NCI-H69 (cell line): ENCODE measurements at regions not wholly inside any gene's neighbourhood (a gene's known extent, or its start where the extent isn't known, plus 50 kb on each side); places are given as distances from the start of the nearest gene placed in this dataset.

Source experiments
- DNase-seq: peaks from one replicate; lab custom pipeline; 2025; lab: John Stamatoyannopoulos, UW

DNA sequence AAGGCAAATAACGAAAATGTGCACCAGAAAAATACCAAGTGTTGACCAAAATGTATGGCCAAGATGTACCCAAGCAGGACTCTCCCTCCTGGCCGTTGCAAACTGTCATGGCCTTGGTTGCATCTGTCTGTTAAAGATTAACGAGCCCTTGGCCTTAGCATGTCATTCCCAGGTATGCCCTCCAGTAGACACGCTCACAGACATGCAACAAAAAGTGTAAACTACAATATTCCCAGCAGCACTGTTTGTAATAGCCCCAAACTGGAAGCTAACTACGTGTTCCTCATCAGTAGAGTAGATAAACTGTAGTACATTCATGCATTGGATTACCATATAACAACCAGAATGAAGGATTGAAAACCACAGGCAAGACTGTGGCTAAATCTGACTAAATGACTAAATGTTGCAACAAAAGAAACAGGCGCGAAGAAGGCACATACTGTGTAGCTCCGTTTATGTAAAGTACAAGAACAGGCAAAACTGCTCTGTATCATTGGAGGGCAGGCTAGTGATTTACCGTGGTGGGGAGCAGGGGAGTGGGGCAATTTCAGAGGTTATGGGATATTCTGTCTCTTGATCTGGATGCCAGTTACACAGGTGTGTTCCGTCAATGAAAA lies 232.8 kb upstream of the DIO3 start:
- no peak for DNase-seq

DNA sequence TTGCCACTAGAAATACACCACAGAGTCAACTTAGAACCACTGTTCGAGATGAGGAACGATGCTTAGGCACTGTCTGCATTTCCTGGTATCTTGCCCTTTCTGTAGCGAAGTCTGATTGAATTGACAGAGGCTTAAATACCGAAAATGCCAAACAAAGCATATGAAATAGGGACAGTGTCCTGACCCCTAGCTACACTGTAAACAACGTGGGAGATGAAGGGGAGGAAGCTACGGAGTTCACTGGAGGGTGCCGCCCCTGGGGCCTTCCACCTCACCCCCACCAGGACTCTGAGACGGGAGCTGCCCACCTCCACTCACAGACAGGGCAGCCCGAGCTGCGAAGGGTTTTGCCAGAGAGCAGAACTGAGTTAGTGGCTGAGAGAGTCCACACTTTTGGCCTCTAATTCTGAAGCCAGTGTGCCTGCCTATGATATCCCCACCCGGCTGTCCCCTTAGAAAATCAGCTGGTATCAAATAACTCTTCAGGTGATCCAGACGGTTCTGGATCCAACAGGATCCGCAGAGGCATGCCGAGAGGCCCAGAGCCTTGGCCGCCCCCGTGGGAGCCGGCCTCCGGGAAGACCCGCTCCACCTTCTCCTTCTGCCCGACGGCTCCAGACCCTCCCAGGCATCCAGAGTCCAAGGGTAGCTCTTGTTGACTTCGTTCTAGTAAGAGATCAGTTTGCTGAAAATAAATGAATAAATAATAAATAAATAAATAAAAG lies 230.7 kb upstream of the DIO3 start:
- no peak for DNase-seq

DNA sequence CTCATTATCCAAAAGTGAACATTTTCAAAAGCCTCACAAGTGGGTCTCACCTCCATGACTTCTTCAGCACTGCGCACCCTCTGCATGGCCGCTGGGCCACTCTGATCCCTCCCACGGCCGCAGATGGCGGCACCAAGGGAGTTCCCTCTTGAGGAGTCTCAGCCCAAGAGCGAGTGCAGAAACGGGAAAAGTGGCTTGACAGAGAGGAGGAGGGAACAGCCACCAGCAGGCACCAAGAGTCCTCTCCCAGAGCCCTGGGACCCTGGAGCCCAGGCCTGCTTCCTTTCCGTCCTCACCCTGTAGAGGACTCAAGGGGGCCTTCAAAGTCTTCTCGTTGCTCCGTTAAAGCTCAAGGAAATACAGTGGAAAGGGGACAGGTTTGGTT lies 230.2 kb upstream of the DIO3 start:
- no peak for DNase-seq

DNA sequence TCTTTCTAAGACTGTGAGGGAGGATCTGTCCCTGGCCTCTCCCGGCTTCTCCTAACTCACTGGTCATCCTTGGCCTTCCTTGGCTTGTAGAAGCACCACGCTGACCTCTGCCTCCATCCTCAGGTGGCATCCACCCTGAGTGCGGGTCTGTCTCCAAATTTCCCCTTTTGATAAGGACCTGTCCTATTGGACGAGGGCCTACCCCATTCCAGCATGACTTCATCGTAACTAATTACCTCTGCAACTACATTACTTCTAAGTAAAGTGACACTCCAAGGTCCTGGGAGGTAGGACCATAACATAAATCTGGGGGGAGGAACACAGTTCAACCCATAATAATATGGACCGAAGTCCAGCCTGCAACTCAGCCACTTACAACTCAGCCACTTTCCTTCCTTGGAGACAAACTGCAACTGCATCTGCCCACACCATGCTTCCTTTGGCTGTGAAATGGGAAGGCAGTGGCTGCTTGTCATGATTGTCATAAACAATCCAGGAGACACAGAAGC lies 229.6 kb upstream of the DIO3 start:
- DNase-seq: no peak

DNA sequence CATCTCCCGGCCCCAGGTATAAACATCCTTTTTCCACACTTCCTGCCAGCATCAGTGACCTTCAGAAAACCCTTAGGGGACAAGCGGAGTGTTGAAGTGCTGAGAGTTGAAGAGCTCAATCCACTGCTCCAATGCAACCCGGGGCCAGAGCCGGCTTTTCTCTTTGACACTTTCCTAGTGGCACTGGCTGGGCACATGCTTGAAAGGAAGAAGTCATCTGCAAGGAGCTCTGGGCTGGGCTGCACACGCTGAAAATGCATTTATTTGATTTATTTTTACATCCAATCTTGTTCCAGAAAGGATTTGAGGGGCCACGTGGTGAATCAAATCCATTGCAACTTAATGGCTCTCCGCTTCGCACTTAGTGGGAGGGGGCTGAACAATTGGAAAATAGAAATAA lies 229.0 kb upstream of the DIO3 start:
- DNase-seq: no peak

DNA sequence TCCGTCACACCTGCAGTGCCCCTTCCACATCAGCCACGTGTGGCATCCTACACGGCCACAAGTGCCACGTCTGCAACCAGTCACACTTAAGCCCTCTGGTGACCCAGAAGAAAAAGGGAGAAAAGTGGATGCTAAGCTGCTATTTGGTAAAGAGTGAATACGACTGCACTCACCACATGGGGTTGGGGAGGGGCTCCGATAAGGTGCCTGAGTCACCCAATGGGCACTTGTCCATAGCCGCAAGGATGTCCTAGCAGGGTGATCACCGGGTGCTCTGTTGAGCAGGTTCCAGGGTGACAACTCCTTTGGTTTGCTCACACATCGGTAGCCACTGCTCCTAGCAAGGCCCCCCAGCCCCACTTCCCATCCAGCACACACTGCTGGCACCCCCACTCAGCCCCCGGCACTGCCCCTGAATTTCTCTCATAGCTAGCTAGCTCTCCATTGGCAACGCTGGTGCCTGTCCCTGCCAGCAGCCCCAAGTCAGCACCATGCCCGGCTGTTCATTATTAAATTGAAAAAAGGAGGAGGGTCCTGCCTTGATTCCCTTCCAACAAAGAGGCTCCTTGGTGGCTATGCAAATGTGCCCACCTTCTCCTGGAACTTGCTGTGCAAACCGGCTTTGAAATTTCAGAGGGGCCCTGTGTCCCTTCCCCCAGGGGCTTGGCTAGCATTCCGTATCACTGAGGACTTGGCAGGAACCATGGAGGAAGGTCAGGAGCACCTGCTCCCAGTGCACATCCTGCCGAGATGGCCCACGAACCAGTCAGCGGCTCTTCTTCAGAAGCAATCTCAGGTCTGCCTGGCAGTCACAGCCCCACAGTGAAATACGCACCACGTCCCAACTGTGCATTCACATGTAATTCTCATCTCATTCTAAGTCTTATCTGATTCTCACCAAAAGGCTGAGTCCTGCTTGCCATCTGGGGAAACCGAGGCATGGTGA lies 227.7 kb upstream of the DIO3 start:
- DNase-seq: no peak

DNA sequence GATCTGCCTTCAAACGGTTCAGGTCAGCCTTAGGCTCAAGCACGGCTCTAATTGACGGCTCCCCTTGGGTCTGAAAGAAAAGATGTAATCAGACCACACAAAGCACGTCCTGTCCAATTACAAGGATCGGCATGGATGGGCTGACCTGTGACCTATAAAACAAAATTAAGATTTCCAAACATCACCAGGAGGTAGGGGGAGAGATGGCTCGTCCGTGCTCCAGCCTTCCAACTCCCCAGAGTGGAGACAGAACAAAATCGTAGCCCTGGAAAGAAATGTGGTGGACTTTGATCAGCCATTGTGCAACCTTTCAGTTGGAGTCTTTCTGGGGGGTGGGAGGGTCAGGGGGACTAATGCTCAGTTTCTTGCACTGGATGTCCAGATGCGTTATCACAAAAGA lies 226.6 kb upstream of the DIO3 start:
- DNase-seq: no peak

DNA sequence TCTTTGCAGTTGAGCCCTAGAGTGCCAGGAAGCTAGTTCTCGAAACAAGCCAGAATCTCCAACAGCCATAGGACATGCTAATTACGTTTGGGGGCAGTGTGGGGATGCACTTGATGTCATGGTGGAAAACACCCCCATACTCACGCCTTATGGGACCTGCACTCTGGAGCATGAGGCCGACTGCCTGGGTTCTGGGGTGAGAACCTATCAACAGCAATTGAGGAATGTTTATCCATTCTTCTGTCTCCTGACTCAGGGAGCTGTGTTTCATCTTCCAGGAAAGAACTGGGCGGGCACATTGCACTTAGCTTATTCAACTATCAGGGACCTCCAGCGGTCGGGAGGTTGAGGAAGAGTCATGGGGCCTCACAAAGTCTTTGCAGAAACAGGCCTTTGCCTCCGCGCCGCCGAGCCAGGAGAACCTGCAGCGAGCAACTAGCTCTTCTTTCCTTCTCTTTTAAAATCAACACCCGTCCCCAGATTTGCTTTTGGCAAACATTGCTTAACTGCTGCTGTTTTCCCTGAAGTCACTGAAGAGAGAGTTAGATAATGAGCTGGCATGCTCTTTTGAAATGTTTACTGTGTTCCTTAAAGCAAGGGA lies 226.1 kb upstream of the DIO3 start:
- no peak for DNase-seq

DNA sequence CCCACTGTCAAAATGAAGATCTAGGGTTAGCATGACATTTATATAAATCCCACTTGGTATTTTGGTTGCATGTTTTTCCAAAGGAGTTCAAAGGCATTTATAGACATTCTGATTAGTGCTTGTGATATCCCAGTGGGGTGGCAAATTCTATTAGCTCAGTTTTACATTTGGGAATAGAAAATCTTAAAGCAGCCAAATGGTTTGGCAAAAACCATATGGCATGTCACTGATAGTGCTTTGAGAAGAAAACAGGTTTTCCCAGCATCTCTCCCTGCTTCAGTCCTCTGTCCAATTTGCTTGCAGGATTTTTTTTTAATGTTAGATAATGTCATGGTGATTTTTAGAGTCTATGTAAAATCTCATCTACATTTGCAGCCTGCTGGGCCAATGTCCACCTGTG lies 225.1 kb upstream of the DIO3 start:
- no peak for DNase-seq

DNA sequence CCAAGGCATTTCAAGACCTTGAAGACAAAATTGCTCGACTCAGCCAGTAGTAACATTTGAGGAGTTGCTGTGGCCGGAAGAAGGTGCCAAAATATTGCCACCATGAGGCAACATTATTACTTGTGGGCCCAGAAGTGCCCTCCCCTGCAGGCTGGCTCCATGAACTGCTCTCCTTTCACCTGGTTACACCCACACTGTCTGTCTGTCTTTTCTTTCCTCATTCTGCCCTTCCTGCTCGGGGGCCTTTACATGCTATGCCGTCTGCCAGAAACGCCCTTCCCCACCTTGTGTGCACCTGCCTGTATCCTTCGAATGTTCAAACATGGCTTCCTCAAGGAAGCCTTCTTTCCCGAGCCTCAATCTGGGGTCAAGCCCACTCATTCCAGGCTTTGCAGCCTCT lies 224.2 kb upstream of the DIO3 start:
- no peak for DNase-seq

DNA sequence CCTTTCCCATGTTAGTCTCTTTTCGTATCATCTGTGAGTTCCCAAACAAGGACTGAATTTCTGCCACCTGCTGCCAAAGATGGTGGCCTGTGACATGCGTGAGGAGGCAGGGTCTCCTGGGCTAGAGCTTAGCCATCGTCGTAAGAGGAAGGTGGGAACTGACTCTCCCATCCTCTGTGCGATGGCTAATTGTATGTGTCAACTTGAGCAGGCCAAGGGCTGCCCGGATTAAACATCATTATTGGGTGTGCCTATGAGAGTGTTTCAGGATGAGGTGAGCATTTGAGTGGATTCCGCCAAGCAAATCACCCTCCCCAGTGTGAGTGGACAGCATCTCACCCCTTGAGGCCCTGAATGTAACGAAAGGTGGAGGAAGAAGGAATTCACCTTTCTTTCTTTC lies 220.7 kb upstream of the DIO3 start:
- no peak for DNase-seq

DNA sequence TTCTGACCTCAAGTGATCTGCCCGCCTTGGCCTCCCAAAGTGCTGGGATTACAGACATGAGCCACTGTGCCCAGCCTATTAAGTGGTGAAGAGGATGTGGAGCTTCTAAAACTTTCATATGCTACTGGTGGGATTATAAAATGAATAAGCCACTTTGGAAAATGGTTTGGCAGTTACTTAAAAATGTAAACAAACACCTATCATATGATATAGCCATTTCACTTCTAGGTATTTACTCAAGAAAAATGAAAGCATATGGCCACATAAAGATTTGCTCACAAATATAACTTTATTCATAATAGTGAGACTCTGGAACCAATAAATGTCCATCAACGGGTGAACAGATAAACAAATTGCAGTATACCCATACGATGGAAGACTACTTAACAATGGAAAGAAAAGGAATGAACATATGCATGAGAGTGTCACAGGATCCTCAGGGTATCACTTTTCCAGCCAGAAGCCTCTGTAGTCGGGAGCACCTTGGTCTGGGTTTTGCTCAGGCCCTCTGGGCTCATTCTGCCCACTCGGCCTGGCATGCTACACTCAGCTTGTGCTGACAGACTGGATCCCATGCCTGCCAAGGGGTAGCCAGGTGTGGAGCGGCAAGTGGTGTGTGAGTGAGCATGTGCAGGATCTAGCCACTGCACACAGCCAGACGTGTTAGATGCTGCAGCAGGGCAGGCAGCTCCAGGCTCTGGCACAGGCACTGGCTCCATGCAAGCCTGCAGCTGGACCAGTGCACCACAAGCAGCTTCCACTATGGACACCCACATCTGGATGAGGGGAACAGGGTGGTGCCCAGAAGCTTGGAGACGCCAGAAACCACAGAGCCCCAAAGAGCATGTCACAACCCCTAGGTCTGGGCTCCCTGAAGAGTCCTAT lies 213.2 kb upstream of the DIO3 start:
- no peak for DNase-seq

DNA sequence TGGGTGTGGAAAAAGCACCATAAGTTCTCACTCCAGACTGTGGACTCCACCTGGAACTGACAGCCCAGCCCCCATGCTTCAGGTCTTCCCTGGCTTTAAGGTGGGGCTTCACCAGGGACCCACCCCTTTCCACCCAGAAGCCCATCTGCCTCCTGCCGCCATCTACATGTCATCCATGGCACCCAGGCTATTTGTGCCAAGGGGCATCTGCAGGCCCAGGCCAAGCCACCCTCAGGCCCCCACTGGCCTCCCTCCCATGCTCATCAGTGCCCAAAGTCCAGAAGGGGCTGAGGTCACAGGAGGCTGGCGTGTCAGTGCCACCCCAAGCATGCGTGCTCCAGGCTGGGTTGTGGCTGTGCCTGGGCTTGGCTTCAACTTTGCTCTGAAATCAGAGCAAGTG lies 212.2 kb upstream of the DIO3 start:
- DNase-seq: no peak

DNA sequence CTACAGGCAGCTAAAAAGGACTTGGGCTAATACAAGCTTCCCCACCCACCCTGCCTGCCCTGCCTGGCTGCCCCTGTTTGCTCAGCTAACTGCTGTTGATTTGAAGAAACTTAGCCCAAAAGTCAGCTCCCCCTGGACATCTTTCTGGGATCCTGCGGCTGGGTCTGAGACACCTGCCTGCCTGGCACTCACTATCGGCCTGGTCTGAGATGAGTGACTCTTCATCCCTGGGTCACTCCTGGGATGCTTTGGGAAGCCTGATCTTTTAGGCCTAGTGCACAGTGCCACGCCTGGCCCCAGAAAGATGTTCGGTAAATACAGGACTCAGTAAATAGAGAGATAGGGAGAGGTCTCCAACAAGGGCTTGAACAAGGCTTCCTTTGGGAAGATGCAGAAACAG lies 211.3 kb upstream of the DIO3 start:
- DNase-seq: no peak

DNA sequence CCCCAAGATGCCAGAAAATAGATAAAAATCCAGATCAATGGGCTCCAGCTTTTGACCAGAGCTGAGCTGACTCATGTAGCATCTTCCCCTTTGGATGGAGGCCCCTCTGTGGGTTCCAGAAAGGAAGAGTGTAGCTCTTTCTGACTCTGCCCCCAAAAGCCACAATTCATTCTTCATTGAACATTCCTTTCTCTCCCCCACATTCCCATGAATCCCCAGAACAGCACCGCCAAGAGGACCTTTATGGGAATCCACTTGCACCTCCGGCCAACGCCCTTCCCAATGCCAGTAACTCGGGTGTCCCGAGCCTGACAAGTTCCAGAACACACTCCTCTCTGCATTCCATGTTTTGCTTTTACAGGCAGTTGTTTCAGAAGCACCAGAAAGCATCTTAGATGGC lies 210.6 kb upstream of the DIO3 start:
- DNase-seq: no peak

DNA sequence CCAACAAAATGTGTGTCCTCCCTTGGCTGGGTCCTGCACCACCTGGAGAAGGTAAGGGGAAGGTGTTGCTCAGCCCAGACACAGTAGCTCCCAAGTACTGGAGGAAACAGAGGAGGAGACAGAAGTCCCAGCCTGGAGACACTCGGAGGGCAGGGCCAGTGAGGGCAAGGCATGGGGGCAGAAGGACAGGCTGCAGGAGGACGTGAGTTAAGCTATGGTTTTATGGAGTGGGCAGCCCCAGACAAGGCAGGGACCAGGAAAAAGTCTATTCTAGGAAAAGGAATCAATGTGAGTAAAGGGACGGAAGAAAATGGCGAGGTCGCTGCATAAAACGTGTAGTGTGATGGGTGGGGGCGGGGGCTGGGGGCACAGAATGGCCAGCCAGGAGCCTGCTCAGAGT lies 210.1 kb upstream of the DIO3 start:
- no peak for DNase-seq

DNA sequence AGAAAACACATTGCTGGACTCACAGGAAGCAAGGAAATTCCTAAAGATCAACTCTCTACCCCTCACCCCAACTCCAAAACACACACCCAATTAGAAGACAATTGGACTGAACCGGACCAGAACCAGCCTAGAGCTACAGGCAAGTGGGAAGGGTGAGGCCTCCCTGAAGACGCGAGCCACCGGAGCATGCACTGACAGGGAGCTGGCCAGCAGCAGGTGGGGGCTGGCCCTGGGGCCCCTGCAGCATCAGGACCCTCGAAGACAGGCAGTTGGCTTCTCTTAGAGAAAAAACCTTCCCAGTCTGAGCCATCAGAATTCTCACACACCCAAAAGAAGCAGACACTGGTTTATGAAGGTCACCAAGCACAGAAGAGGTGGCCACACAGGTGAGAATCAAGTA lies 209.5 kb upstream of the DIO3 start:
- no peak for DNase-seq

DNA sequence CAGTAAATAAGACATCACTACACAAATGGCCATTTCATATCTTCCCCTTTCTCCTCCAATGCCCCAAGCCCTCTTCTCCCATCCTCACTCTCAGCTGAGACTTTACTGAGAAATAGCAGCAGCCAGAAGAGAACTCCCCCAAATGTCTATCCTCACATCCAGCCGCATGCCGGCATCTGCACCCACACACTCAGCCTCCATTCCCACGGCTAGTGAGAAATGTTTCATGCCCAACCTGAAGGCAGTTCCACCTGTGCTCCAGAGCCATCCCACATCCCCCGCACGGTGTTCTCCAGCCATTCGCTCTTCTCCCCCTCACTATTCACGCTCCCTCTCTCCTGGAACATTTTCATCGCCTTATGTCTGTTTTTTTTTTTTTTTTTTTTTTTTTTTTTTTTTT lies 208.7 kb upstream of the DIO3 start:
- DNase-seq: no peak

DNA sequence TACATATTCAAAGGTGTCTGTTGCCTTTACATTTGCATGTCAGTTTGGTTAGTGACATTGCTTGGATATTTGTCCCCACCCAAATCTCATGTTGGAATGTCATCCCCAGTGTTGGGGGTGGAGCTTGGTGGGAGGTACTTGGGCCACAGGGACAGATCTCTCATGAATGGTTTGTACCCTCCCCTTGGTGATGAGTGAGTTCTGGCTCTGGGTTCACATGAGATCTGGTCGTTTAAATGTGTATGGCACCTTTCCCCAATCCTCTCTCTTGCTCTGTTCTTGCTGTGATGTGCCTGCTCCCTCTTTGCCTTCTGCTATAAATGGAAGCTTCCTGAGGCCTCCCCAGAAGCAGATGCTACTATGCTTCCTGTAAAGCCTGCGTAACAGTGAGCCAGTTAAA lies 207.9 kb upstream of the DIO3 start:
- DNase-seq: no peak

DNA sequence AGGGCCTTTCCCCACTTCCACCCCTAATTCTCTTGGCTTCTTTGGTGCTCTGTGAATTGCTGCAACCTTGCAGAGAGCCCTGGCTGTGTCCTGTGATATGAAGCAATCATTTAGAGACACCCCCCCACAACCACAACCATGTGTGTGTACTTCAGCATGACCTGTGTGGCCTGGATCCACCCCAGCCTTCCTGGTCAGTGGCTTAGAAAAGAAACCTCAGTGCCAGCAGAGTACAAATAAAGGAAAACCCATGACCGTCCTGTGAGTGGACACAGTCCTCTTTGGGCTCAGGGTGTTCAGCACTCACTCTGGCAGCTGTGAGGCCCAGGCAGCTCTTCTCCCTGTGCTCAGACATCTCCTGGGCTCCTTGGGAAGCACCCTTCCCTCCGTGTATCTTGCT lies 206.6 kb upstream of the DIO3 start:
- DNase-seq: no peak

DNA sequence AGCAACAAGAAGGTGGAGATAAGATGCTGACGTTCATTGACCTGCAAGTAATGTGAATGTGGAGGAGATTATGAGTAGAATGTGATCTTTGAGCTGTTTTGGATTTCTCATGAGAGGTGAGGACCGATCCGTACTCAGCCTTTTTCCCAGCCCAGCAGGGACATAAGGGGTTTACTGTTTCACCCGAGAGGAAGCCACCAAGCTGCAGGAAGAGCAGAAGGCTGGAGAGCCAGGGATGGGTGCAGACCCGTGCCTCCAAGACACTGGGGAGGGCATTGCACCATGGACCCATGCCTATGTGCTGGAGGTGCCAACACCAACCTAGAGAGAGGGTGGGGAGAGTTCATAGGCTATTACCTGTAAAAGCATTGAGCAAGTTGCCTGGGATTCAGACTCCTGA lies 206.0 kb upstream of the DIO3 start:
- no peak for DNase-seq

DNA sequence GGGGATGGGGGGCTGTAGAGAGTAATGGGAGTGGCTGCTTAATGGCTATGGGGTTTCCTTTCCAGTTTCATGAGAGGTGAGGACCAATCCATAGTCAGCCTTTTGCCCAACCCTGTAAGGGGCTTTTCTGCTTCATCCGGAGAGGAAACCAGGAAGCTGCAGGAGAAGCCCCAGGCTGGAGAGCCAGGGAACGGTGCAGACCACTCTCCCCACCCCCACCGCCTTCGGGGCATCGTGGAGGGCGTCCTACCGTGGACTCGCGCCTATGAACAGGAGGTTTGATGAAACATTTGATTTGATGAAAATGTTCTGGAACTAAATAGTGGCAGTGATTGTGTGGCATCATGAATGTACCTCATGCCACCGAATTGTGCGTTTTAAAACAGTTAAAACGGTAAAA lies 204.3 kb upstream of the DIO3 start:
- DNase-seq: no peak
